Endothelial cell of umbilical vein (primary cell): ENCODE measurements at regions not wholly inside any gene's neighbourhood (a gene's known extent, or its start where the extent isn't known, plus 50 kb on each side); places are given as distances from the start of the nearest gene placed in this dataset.

Source experiments
- CTCF ChIP-seq, 2 donors: IDR thresholded peaks; 1 replicate in 1 of 2; 2 replicates in 1 of 2; pipeline ENCODE4 v1.5.1; 2011; ENCODE audit warnings: low read length in 2 of 2, mild to moderate bottlenecking in 2 of 2, moderate library complexity in 2 of 2, control low read depth in 1 of 2, inconsistent platforms in 1 of 2, low read depth in 1 of 2; ENCODE audit not compliant: insufficient read depth in 1 of 2; ENCODE audit errors: extremely low read depth in 1 of 2
- EZH2 ChIP-seq: IDR thresholded peaks from 2 replicates; pipeline ENCODE4 v1.6.1; 2012; ENCODE audit warnings: borderline replicate concordance, low read depth, mild to moderate bottlenecking, moderate library complexity, low read length, inconsistent platforms; ENCODE audit not compliant: severe bottlenecking
- GATA2 ChIP-seq: IDR thresholded peaks from 2 replicates; pipeline ENCODE4 v1.7.0; 2011; ENCODE audit warnings: low read depth, mild to moderate bottlenecking, moderate library complexity, mixed read lengths, low read length; ENCODE audit not compliant: insufficient read length, insufficient read depth
- POLR2A ChIP-seq: IDR thresholded peaks from 2 replicates; pipeline ENCODE4 v1.6.1; 2012; ENCODE audit warnings: low read depth, mild to moderate bottlenecking, control low read depth, low read length
- POLR2AphosphoS5 ChIP-seq: IDR thresholded peaks from 2 replicates; pipeline ENCODE4 v1.6.1; 2012; ENCODE audit warnings: low read depth, mild to moderate bottlenecking, control low read depth, low read length, moderate library complexity; ENCODE audit not compliant: insufficient read depth
- TF ChIP-seq, protein P1 (sequence below): IDR thresholded peaks from 2 replicates; pipeline ENCODE4 v1.6.1; 2011; ENCODE audit not compliant: insufficient read depth, insufficient read length

GRCh38 chr5:40089269-40089668 is 590.4 kb upstream of the PTGER4 start:
- no peak for TF ChIP-seq CTCF (IDR thresholded peaks at IDR 0.05; ENCODE audit: extremely low read depth in 1 of 2, insufficient read depth in 1 of 2, low read depth in 1 of 2, low read length in 2 of 2)
- no peak for TF ChIP-seq POLR2A
- TF ChIP-seq POLR2AphosphoS5: no peak
- no peak for TF ChIP-seq EZH2
- TF ChIP-seq GATA2: no peak
- TF ChIP-seq, protein P1, sequence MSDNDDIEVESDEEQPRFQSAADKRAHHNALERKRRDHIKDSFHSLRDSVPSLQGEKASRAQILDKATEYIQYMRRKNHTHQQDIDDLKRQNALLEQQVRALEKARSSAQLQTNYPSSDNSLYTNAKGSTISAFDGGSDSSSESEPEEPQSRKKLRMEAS: no peak
